ENCODE measurements at regions not wholly inside any gene's neighbourhood (a gene's known extent, or its start where the extent isn't known, plus 50 kb on each side); places are given as distances from the start of the nearest gene placed in this dataset.

DNA sequence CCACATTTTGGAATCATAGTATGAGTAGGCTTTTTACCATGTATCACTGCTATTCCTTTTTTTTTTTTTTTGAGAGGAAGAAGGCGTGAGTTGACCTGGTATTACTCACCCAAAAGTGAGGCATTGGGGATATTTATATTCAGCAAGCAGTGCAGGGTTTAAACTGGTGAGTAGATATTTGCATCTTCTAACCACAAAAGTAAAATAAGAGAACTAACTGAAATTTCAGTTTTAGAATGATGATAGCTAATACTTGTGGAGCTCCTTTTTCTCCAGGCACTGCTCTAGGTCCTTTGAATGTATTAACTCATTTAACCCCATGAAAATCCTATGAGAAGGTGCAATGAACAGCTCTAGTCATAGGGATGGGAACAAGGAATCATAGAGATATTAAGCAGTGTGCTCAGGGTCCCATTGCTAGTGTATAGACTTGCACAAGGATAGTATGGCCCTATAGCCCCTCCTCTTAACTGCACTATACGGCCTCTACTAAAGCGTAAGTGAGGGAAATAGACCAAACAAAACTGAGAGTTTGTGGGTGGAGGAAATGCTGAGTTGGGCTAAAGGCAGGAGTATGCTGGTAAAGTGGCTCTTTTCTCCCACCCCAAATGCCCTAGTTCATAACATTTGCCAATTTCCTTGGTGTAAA is 104.3 kb upstream of the MAX start:
- ATAC-seq = no peak
- BruUV-seq (replicated peaks) = no TSS peak
- Histone ChIP-seq H3K9ac (ENCODE audit: insufficient read depth, low read depth, low read length) (no peak overlapping the region), H3K4me1 (ENCODE audit: insufficient read depth, low read length) (peaks cover 45% of the 10 kb centered on the region), H3K79me2 (ENCODE audit: insufficient read depth, low read length) (no peaks in the 10 kb centered on the region), H3K4me3 (replicated peaks in 1 of 3; ENCODE audit: insufficient read depth in 1 of 3, low read depth in 2 of 3, low read length in 3 of 3) (no peak overlapping the region), H2AFZ (ENCODE audit: low read length) (no peak overlapping the region), H3K9me3 (ENCODE audit: low read length) (no peaks in the 10 kb centered on the region), H3K27ac (ENCODE audit: extremely low read length, insufficient read depth, low read length) (no peak overlapping the region), H3K4me2 (ENCODE audit: low read depth, low read length) (no peak overlapping the region), H3K36me3 (replicated peaks in 1 of 2; ENCODE audit: control insufficient read depth in 1 of 2, insufficient read depth in 2 of 2, low read length in 2 of 2) (no peaks in the 10 kb centered on the region), H4K20me1 (ENCODE audit: insufficient read depth, low read length) (no peaks in the 10 kb centered on the region), H3K27me3 (ENCODE audit: control insufficient read depth in 1 of 2, insufficient read depth in 2 of 2, low read length in 2 of 2) (no peaks in the 10 kb centered on the region; a peak in 1 of 5 replicates)
- POLR2A ChIA-PET = interaction anchor here (1.8 kb wide), 1 partner anchor 20 kb away, joined by 3 read pairs; no protein-coding TSS in a partner anchor
- FAIRE-seq = no peak
- DNase-seq (ENCODE audit: low spot score) = no peak
- 70% methylated on average over 3 of the region's 3 CpGs for WGBS (ENCODE audit: low lambda C conversion rate)
- in situ Hi-C loops (cut with HindIII; ENCODE audit: extremely low pct_ligation_motif_present, low pct_unique_long_range_greater_than_20kb) = no loop called here
- CTCF ChIA-PET (ENCODE audit: low intra/inter-chr PET ratio, low total read pairs) = no interaction called here
- intact Hi-C loops (cut with micrococcal nuclease; ENCODE audit: unreplicated experiment) = no loop called here
- TF ChIP-seq, protein P1, sequence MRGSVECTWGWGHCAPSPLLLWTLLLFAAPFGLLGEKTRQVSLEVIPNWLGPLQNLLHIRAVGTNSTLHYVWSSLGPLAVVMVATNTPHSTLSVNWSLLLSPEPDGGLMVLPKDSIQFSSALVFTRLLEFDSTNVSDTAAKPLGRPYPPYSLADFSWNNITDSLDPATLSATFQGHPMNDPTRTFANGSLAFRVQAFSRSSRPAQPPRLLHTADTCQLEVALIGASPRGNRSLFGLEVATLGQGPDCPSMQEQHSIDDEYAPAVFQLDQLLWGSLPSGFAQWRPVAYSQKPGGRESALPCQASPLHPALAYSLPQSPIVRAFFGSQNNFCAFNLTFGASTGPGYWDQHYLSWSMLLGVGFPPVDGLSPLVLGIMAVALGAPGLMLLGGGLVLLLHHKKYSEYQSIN (CRISPR knock-in tag; IDR thresholded peaks at IDR 0.05; ENCODE audit: borderline replicate concordance) = no peak
- TF ChIP-seq TCF7 (IDR thresholded peaks at IDR 0.05; ENCODE audit: low read depth) (no peak), SRF (IDR thresholded peaks at IDR 0.05; ENCODE audit: low read depth, low read length) (no peak), ZNF331 (CRISPR knock-in tag; IDR thresholded peaks at IDR 0.05) (no peak), ZSCAN29 (CRISPR knock-in tag; conservative IDR thresholded peaks at IDR 0.05) (no peak), ZNF367 (CRISPR knock-in tag; IDR thresholded peaks at IDR 0.05; ENCODE audit: borderline replicate concordance) (no peak), SMAD1 (CRISPR knock-in tag; IDR thresholded peaks at IDR 0.05; ENCODE audit: borderline replicate concordance, low read depth) (no peak), ARNTL (CRISPR knock-in tag; IDR thresholded peaks at IDR 0.05) (no peak), ZNF337 (CRISPR knock-in tag; IDR thresholded peaks at IDR 0.05; ENCODE audit: borderline replicate concordance, low read depth) (no peak), SALL1 (CRISPR knock-in tag; IDR thresholded peaks at IDR 0.05) (no peak), HHEX (CRISPR knock-in tag; IDR thresholded peaks at IDR 0.05) (no peak), NFYB (CRISPR knock-in tag; IDR thresholded peaks at IDR 0.05) (no peak), PHF20 (CRISPR knock-in tag; IDR thresholded peaks at IDR 0.05) (no peak), ZNF446 (CRISPR knock-in tag; IDR thresholded peaks at IDR 0.05) (no peak), ZNF772 (CRISPR knock-in tag; IDR thresholded peaks at IDR 0.05) (no peak)
- TF ChIP-seq, protein P2, sequence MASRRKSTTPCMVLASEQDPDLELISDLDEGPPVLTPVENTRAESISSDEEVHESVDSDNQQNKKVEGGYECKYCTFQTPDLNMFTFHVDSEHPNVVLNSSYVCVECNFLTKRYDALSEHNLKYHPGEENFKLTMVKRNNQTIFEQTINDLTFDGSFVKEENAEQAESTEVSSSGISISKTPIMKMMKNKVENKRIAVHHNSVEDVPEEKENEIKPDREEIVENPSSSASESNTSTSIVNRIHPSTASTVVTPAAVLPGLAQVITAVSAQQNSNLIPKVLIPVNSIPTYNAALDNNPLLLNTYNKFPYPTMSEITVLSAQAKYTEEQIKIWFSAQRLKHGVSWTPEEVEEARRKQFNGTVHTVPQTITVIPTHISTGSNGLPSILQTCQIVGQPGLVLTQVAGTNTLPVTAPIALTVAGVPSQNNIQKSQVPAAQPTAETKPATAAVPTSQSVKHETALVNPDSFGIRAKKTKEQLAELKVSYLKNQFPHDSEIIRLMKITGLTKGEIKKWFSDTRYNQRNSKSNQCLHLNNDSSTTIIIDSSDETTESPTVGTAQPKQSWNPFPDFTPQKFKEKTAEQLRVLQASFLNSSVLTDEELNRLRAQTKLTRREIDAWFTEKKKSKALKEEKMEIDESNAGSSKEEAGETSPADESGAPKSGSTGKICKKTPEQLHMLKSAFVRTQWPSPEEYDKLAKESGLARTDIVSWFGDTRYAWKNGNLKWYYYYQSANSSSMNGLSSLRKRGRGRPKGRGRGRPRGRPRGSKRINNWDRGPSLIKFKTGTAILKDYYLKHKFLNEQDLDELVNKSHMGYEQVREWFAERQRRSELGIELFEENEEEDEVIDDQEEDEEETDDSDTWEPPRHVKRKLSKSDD (CRISPR knock-in tag; IDR thresholded peaks at IDR 0.05; ENCODE audit: low read depth) = no peak
- TF ChIP-seq, protein P3, sequence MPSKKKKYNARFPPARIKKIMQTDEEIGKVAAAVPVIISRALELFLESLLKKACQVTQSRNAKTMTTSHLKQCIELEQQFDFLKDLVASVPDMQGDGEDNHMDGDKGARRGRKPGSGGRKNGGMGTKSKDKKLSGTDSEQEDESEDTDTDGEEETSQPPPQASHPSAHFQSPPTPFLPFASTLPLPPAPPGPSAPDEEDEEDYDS (CRISPR knock-in tag; IDR thresholded peaks at IDR 0.05) = no peak
- TF ChIP-seq, protein P4, sequence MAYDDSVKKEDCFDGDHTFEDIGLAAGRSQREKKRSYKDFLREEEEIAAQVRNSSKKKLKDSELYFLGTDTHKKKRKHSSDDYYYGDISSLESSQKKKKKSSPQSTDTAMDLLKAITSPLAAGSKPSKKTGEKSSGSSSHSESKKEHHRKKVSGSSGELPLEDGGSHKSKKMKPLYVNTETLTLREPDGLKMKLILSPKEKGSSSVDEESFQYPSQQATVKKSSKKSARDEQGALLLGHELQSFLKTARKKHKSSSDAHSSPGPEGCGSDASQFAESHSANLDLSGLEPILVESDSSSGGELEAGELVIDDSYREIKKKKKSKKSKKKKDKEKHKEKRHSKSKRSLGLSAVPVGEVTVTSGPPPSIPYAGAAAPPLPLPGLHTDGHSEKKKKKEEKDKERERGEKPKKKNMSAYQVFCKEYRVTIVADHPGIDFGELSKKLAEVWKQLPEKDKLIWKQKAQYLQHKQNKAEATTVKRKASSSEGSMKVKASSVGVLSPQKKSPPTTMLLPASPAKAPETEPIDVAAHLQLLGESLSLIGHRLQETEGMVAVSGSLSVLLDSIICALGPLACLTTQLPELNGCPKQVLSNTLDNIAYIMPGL (CRISPR knock-in tag; IDR thresholded peaks at IDR 0.05; ENCODE audit: borderline replicate concordance in 1 of 2, low read depth in 1 of 2) = no peak
- TF ChIP-seq, protein P5, sequence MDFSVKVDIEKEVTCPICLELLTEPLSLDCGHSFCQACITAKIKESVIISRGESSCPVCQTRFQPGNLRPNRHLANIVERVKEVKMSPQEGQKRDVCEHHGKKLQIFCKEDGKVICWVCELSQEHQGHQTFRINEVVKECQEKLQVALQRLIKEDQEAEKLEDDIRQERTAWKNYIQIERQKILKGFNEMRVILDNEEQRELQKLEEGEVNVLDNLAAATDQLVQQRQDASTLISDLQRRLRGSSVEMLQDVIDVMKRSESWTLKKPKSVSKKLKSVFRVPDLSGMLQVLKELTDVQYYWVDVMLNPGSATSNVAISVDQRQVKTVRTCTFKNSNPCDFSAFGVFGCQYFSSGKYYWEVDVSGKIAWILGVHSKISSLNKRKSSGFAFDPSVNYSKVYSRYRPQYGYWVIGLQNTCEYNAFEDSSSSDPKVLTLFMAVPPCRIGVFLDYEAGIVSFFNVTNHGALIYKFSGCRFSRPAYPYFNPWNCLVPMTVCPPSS (IDR thresholded peaks at IDR 0.05) = no peak
